GM13976 (cell line): ENCODE measurements at regions not wholly inside any gene's neighbourhood (a gene's known extent, or its start where the extent isn't known, plus 50 kb on each side); places are given as distances from the start of the nearest gene placed in this dataset.

Experiments
- DNase-seq: peaks from one replicate; pipeline ENCODE4 v3.0.0; 2012; ENCODE audit warnings: low spot score
- in situ Hi-C: fragments of 300-500 bp; cut with MboI; formaldehyde crosslinking; loops from one replicate; pipeline ENCODE4 v1.12.0; 2022; ENCODE audit warnings: low sequenced_read_pairs, mixed read lengths, inconsistent platforms; ENCODE audit not compliant: unreplicated experiment
- TF ChIP-seq, protein P1 (sequence below): IDR thresholded peaks from 2 replicates; pipeline ENCODE4 v1.5.1; 2012; ENCODE audit warnings: borderline replicate concordance, mild to moderate bottlenecking; ENCODE audit not compliant: insufficient read depth; ENCODE audit errors: extremely low read depth, missing control alignments, control extremely low read depth

DNA sequence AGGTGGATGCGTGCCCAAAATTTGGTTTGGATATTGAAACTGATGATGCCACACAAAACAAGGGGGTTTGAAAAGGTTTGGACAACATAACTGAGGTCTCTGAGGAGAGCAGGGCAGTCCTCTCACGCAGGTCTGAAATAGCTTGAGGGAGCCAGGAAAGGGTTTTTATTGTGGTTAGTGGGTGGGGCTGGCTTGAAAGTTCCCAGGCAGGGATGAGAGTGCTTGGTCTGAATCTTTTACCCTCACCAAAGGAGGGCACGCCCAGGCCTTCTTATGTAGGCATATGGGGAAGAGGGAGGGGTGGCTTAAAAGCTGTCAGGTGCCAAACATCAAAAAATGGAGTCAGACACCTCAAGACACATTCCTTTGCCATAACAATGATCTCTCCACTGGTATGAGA lies 493.1 kb upstream of the CCDC196 start:
- in situ Hi-C loops, result no loop called here
- TF ChIP-seq, protein P1, sequence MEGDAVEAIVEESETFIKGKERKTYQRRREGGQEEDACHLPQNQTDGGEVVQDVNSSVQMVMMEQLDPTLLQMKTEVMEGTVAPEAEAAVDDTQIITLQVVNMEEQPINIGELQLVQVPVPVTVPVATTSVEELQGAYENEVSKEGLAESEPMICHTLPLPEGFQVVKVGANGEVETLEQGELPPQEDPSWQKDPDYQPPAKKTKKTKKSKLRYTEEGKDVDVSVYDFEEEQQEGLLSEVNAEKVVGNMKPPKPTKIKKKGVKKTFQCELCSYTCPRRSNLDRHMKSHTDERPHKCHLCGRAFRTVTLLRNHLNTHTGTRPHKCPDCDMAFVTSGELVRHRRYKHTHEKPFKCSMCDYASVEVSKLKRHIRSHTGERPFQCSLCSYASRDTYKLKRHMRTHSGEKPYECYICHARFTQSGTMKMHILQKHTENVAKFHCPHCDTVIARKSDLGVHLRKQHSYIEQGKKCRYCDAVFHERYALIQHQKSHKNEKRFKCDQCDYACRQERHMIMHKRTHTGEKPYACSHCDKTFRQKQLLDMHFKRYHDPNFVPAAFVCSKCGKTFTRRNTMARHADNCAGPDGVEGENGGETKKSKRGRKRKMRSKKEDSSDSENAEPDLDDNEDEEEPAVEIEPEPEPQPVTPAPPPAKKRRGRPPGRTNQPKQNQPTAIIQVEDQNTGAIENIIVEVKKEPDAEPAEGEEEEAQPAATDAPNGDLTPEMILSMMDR, result no peak
- no peak for DNase-seq

DNA sequence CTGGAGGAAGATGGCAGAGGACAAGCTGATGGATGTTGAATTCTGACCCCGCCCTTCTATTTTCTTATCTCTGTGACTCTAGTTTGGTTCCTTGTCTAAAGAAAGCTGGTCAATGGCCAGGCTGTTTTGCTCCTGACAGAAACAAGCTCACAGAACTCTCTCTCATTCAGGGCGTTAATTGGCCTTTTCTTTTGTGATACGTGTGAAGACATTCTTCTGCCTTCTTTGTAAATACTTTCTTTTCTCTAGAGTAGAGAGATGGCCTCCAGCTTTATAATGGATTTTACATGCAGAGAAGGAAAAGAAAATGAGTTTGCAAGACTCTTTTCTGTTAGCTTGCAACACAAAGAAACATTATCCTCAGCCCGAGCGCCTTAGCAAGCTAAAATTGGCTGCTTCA lies 492.2 kb upstream of the CCDC196 start:
- no peak for DNase-seq
- in situ Hi-C loops, result no loop called here
- TF ChIP-seq, protein P1, result no peak

DNA sequence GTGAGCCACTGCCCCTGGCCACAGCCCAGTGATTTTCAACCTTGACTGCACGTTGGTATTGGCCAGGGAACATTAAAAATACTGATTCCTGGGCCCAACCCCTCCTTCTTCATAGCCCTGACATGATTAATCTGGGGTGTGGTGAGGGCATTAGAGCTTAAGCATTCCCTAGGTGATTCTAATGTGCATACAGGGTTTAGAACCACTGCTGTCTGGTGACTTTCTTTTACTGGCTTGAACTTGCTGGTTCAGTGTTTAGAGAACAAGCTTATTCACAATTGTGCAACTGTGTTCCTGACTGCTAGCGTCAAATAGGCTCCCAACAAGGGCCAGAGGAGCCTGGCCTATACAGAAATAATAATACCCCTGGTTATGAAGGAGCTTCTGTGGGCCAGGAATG lies 488.8 kb upstream of the CCDC196 start:
- no peak for DNase-seq
- TF ChIP-seq, protein P1, result no peak
- in situ Hi-C loops, result no loop called here

DNA sequence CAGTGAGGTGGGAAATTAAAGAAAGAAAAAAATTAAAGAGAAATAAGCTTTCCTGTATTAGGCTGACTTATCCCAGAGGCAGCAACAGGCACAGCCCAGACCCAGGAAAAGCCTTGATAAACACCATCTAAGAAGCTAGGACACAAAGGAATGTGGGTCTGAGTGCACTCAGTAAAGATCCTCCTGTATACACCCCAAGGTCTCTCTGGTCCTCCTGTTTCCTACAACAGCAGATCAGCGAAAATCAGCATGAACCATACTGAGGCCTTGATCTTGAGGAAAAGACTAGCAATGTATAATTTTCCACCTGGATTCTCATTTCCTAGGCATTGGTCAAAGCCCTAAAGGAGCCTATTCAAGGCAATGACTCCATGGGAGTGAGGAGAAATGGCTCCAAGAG lies 486.3 kb upstream of the CCDC196 start:
- TF ChIP-seq, protein P1, result no peak
- no peak for DNase-seq
- in situ Hi-C loops, result no loop called here

DNA sequence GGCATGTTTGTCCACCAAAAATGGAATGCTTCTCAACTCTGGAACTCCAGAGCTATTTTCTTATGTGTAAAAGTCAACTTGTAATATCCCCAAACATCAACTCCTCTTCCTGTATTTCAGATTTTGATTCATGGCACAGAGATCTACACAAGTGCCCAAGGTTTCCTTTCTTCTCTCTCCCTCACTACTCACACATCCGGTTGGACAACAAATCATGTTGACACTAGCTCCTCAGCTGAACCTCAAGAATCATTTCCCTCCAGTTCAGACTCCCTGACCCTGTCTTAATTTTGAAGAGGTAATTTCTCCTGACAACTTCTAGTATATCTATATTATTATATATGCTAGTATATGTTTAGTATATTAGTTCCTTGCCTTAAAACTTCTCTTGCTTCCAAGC lies 485.4 kb upstream of the CCDC196 start:
- DNase-seq, result no peak
- in situ Hi-C loops, result no loop called here
- TF ChIP-seq, protein P1, result no peak

DNA sequence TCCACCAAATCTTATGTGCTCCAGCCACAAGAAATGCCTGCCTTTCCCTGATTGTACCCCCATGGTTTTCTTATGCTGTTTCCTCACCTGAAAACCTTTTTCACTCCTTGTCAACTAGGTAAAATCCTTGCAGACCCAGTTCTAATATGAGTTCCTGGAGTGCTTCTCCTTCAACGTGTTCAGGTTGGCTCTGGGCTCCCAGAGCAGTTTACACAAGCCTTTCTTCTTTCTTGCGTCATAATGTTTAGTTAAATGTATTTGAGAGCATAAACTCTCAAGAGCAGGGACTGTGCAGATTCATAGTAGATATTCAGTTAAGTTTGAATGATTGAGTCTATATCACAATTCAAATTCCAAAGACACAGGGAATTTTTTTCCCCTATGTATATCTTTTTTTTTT lies 484.8 kb upstream of the CCDC196 start:
- TF ChIP-seq, protein P1, result no peak
- in situ Hi-C loops, result no loop called here
- no peak for DNase-seq
